GM19023 (cell line): ENCODE measurements at regions not wholly inside any gene's neighbourhood (a gene's known extent, or its start where the extent isn't known, plus 50 kb on each side); places are given as distances from the start of the nearest gene placed in this dataset.

Experiments
- ATAC-seq: cut with Tn5 transposase; IDR thresholded peaks from one replicate; pipeline ENCODE4 v1.9.1; 2021; ENCODE audit warnings: mild to moderate bottlenecking, moderate library complexity; ENCODE audit not compliant: unreplicated experiment

DNA sequence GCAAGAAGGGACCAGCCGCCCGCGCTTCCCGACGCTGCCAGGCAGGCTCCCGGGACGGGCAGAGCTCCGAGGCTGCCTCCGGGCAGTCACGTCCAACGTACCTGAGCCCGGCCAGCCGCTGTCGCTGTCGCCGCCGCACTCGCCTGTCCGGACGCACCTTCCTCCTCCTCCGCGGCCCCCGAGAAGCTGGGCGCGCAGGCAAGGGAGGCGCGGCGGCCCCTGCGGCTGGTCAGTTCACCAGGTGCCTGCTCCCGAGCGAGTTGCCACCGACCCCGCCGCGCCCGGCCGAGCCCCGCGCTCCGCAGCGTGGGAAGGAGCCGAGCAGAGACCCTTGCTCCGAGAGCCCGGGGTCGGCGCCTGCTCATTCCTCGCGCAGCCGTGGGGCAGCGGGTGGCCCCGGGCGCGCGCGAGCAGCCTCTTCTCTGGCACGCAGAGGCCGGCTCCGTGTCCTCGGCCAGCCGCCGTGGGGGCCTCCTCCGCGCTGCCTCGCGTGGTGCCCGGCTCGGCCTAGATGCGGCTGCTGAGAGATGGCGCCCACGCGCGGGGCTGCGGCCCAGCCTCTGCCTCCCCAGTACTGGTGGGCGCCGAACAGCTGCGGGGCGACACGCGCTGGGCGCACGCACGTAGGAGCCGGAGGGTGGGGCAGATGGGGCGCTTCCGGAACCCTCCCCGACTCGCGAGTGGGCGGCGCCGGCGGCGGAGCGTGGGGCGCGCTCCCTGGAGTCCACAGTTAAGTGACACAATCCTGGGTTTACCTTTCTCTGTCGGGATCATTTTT lies 419.4 kb downstream of the UQCRFS1 start:
- ATAC-seq = no peak

DNA sequence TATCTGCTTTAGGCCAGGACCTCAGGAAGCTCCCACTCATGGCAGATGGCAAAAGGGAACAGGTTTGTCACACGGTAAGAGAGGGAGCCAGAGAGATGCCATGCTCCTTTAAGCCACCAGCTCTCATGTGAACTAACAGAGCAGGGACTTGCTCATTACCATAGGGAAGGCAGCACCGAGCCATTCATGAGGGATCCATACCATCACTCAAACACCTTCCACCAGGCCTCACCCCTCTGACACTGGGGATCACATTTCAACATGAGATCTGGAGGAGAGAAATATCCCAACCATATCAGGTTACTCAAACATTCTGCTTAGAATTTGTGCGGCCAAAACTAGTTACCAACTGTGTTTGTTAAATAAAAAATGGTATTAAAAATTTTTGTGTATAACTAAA lies 427.0 kb downstream of the UQCRFS1 start:
- ATAC-seq = no peak

DNA sequence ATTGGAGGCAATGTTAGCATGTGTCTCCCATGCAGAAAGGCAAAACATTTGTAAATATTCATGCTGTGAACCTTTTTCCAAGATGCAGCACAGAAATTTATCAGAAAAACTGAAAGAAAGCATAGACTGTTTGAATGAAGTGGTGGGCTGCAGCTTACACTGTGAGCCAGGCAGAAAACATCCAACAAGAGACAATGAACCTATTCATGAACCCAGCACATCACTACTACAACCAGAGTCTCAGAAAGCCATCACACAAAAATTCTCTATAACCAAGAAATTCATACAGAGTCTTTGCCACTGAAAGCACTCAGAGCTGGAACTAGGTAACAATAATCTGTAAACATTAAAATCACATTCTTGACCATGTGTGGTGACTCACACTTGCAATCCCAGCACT lies 448.9 kb downstream of the UQCRFS1 start:
- no peak for ATAC-seq

DNA sequence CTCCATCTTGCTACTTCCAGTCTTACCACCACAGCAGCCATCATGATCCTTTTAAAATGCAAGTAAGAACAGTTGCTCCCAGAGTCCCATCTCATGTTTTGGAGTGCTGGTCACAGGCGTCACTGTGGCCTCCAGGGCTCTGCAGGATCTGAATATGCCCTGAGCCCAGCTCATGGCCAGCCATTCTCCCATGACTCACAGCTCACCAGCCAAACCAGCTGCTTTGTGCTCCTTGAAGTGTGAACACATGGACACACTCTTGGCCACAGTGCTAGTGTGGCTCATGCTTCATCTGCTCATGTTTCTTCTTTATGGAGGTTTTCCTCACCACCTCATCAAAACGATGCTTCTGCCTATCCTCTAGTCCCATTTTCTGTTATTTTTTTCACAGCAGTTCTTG lies 466.5 kb downstream of the UQCRFS1 start:
- ATAC-seq = no peak

DNA sequence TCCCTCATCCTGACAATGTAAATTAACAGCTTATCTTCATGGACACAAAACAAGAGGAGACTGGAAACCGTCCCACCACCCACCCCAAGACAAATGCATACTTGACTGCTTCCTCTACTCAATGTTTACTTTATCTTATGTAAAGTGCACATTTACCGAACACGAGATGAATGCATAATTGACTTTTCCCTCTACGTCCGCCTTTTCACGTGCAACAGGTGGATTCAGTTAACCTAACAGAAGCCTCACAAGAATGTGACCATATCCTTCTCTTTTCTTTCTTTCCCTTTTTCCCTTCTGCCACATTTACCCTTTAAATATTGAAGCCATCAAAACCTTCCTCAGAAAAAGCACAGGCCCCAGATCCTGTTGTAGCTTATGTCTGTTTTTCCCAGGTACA lies 468.0 kb downstream of the UQCRFS1 start:
- ATAC-seq = no peak

DNA sequence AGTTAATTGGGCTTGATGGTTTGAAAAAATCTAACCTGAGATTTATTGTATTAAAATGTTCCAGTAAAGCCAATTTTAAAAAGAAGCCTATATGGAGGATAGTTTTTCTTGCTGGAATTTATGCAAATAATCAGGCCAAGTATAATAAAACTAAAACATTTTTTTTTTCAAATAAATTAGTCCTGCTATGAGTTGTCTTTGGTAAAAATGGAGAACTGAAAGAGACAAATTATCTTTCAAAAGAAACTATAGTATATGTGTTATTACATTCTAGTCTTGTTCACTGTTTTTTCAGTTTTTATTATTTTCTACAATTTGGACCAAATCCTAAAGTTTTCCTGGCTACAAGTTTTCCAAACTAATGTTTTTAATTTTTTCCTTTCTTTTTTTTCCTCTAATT lies 468.9 kb downstream of the UQCRFS1 start:
- ATAC-seq = no peak

DNA sequence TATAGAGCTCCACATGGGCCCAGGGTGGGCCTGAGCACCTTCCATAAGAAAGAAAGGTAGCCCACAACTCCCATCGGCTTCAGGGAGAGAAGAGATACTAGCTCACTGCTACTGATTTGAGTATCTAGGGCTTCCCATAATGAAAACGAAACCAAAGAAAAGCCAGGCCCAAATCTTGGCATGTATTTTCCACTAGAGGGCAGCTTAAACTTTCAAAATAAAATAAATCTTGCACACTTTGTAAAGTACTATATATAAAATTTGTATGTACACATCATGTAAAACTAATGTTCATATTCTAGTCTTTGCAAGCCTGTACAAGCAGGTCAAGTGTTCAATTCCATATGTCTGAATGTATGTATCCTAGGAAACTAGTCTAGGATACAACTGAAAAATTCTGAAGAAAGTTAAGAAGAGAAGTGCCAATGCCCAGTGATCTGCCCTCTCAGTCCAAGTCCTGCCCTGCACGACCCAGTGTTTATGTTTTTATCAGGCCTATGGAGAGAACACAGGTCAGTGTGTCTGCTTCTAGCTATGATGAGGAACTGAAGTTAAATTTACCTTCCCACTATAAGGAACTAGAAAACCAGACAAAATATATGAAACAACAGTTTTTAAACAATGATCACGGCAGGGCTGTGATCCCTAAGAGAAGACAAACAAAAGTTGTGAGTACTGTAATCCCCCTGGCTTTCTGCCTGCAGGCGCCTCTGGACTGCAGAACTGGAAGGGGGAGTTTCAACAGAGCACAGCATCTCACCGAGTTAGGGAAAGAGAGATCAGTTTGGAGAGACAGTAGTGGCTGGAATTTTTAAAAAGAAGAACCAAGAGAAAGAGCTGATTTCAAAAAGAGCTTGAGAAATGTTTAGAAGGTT lies 475.7 kb downstream of the UQCRFS1 start:
- ATAC-seq = no peak

DNA sequence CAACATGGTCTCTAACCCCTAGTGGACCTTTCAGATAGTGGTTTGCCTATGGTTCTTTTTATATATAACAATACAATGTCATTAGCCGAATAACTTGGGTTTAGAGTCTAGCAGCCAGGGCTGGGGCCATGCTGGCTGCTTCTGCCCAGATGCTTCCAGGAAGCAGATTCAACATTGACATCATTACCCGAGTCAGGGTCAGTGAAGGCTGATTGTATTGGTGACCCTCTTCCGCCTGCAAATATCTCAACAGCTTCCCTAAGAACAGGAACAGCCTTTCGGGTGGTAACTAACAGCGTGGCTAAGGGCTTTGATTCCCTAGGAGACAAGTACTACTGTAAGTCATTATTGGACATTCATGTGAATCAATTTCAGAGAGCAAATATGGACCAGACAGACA lies 476.4 kb downstream of the UQCRFS1 start:
- no peak for ATAC-seq

DNA sequence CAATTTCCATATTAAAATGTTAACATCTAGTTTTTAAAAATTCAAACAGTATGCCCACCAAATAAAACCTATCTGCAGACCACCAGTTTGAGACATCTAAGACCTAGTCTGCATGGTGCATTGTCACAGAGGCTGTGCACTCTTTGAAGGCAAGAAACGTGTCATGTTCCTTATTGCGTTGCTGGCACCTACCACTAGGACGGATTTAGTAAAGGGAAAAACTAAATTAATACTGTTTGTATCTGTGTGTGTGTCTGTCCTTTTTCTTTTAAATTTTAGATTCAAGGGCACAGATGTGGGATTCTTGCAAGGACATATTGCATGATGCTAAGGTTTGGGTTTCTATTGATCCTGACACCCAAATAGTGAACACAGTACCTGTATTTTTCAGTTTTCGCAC lies 481.4 kb downstream of the UQCRFS1 start:
- ATAC-seq = no peak

DNA sequence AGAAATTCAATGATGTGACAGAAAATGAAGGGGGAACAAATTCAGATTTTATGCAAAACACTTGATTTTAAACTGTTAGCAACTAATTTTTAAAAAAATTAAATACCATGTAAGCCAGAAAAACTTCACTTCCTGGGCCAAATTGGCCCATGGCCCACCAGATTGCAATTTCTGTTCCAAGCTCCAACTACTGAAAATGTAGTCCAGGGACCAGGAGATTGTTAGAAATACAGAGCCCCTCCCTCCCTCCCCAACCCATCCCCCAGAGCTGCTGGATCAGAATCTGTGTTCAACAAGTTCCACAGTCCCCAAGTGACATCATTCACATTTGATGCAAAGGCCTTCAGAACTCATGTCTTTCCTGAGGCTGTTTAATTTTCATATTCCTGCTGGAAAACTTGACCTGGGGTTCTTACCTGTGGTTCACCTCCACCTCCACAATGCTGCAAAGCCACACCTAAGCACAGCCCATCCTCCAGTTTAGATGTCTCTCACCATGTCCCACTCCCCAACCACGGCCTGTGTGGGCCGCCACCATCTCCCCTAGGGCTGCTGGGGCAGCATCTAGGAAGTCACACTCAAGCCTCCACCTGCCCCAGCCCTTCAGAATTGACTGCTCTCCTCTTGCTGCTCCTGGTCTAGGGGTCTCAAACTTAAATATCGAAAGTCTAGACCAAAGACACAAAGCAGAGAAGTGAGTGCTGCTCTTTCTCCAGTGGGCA lies 482.0 kb downstream of the UQCRFS1 start:
- ATAC-seq = no peak

DNA sequence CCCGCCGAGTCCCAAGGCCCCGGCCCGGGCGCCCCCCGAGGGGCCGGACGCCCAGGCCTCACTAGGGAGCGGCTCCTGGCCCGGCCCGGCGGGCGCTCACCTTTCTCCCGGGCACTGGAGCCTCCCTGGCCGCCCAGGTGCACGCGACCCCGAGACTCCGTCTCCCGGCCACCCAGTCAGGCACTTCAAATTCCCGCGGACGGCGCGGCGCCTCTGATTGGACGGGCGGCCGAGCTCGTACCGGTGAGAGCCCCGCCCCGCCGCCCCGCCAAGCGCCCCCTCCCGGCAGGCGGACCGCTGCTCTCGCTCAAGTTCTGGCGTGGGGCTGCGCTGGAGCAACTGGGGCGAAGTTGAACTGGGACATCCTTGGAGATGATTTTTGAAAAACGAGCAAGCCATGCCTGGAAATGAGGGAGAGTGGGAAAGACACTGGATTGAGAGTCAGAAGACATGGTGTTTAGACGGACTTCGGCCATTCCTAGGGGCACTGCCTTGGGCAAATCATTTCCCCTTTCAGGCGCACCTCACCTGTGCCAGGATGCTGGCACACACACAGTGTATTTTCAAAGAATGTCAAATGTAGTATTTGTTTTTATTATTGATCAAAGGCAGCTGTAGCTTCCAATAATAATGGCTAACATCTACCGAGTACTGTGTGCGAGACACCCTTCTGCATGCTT lies 485.3 kb downstream of the UQCRFS1 start:
- no peak for ATAC-seq

DNA sequence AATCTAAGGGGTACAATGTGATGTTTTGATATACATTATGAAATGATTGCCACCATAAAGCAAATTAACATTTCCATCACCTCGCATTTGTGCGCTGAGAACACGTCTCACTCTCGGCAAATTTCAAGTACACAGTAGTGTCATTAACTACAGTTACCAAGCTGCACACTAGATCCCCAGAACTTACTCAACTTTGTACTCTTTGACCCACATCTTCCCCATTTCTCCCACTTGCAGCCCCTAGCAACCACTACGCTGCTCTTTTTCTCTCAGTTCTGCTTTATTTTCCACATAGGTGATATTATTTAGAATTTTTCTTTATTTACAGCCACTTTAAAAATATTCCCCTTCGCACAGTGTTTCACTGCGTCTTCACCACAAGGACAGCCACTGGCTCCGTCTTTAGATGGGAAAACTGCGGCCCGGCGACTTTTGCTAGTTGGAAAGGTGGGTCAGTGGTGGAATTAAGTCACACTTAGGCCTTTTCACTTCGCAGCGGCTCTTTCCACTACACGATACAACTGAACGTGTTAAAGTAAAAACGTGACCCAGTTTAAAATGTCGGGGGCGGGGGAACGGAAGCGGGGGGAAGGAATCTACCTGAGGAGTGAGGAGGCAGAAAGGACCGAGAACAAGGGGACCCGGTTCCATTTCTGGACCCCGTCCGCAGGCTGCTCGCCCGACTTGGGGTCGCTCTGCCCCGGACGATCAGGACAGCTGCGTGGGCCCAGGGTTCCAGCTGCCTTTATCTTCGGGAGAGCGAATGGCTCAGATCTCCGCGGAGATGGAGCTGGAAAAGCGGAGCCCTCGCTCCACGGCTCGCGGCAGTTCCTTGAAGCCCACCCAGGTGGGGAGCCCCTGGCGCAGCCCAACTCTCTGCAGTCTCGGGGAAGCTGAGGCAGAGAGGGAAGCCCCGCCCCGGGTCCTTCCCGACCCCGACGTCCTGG lies 486.1 kb downstream of the UQCRFS1 start:
- no peak for ATAC-seq

DNA sequence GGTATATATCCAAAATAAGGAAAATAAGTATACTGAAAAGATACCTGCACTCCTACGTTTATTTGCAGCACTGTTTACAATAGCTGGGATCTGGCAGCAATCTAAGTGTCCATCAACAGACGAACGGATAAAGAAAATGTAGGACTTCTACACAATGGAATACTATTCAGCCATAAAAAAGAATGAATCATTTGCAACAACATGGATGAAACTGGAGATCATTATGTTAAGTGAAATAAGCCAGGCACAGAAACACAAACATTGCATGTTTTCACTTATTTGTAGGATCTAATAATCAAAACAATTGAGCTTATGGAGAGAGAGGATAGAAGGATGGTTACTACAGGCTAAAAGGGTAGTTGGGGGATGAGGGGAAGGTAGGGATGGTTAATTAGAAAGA lies 494.0 kb downstream of the UQCRFS1 start:
- ATAC-seq = no peak

DNA sequence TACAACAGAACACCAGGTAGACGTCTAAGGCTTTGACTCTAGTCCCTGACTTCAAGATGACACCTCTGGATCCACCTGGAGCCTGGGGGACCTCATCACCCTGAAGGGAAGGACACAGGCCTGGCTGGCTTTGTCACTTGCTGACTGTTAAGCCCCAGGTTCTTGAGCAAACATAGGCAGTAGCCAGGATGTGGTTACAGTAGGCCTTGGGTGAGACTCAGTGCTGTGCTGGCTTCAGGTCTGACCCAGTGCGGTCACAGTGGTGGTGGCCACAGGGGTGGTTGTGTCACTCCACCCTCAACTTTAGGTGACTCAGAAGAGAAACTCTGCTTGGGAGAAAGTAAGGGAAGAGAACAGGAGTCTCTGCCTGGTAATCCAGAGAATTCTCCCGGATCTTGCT lies 497.8 kb downstream of the UQCRFS1 start:
- ATAC-seq = no peak

DNA sequence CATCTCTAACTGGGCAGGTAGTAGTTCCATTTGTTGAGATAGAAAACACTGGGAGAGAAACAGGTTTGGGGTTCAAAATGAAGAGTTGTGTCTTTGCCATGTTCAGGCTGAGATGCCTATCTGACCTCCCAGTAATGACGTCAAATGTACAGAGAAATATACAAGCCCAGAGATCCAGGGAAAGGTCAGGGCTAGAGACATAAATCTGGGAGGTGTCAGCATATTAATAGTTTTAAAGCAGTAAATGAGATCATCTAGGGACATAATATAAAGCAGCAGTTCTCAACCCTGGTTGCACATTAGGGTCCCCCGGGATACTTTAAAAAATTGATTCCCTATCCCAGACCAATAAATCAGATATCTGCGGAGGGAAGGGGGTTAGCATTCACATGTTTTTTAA lies 501.5 kb downstream of the UQCRFS1 start:
- ATAC-seq = no peak

DNA sequence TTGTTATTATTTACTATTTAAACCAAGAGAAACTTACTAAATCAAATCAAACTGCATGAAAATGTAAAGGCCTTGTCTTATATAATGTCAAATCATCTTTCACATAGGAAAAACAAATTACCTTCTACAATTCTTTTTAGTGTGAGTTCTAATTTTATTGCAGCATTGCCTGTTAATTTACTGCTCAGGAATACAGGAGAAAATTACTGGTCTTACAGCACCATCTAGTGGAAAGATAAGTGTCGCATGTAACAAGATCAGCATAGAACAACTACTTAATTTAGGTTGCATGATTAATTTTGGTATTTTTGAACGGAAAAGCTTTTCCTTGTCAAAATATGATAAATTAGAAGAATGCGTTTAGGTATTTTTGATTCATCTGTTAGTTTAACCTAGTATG lies 502.7 kb downstream of the UQCRFS1 start:
- no peak for ATAC-seq

DNA sequence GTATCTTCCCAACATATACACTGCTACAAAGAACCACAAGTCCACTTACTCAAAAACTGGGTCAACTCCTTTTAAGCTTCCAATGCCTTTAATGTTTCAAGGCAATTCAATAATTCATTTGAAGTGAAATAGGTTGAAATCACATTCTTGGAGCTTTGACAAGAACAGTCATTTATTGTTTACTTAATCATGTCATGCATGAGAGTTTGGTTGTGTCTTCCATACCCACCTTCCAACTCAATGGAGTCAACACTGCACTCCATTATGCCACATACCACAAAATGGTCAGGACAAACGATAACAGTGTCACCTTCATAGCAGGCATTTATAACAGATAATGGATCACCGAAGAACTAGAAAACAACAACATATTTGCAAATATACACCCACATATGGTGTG lies 506.3 kb downstream of the UQCRFS1 start:
- no peak for ATAC-seq

DNA sequence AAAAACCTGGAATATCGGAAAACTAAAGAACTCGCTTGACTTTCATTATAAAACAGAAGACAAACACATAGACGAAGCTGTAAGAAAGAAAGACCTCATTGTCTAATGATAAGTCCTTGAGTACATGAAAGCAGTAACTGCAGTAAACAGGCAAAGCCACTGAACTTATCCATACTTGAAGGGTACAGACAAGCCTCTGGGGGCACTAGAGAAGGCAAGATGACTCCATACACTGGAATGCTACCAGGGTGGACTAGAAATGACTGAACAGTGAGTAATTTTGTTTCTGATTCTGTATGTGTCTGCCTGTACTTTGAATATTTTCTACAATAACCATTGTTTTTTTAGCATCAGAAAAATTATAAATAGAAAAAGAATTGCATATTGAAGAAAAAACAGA lies 507.9 kb downstream of the UQCRFS1 start:
- ATAC-seq = no peak

DNA sequence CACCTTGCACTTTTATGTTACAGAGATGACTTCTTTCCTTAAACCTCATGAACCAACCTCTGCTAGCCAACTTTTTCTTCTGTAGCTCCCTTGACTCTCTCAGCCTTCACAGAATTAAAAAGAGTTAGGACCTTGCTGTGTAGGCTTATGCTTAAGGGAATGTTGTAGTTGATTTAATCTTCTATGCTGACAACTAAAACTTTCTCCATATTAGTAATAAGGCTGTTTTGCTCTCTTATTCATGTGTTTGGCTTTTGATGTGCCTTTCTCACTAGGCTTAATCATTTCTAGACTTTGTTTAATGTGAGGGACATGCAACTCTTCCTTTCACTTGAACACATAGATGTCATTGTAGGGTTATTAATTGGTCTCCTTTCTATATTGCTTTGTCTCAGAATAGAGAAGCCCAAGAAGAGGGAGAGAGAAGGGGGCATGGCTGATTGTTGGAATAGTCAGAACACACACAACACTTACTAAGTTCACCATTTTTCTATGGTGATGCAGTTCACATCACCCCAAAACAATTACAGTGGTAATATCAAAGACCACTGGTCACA lies 509.5 kb downstream of the UQCRFS1 start:
- ATAC-seq = no peak

DNA sequence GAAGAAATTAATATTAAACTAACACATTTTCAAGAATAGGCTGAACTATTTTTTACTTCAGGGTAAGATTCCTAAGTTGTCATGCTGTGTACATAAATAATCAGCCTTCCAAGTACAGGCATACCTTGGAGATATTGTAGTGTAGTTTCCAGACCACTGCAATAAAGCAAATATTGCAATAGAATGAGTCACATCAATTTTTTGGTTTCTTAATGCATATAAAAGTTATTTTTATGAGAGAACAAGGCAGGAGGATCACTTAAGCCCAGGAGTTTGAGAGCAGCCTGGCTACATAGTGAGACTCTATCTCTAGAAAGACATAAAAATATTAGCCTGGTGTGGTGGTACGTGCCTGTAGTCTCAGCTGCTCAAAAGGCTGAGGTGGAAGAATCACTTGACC lies 511.5 kb downstream of the UQCRFS1 start:
- ATAC-seq = no peak
